Nucleus accumbens (tissue), 56 donors: ENCODE measurements at regions not wholly inside any gene's neighbourhood (a gene's known extent, or its start where the extent isn't known, plus 50 kb on each side); places are given as distances from the start of the nearest gene placed in this dataset.
"Not testable (repeated sequence)": the region's sequence is repeated elsewhere in the genome, so short reads cannot be mapped to it uniquely, and the experiment has no call there.

Source experiments
- DNase-seq, 56 donors: peaks; one replicate each; lab custom pipeline; 2025; lab: John Stamatoyannopoulos, UW

DNA sequence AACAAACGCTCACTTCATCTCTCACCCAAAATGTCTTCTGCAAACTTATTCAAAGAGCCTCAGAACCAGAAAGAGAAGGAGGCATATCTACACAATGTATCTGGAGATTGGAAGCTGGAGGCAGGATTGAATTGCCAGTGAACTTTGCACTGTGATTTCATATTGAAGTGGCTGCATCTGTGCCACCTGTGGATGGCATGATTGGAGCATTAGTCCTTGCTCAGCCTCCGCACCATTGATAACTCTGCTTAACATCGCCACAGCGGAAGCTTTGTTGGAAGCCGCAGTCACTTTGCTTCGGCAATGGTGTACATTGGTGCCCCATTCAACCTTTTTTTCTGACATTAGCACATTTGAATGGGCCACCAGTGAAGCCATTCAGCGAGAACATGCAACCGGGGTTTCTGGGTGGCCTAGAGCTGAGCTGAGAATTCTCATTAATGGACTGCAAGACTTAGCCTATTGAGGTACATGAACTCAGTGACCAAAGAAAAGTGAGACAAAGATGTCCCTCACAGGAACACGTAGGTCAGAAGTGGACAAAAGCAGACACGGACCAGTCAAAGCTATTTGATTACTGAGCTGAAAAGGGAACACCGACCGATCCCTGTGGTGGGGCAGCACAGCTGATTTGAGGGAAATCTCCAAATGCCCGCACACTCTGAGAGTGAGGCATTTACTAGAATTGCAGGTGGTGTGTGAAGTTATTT lies 130.4 kb downstream of the BRMS1L start:
- no peak for DNase-seq

- DNase-seq, result no peak
Measured at GRCh38 chr14:35952584-35952983, 126.4 kb downstream of the BRMS1L start.

- DNase-seq, result no peak
Measured at GRCh38 chr14:35949920-35950513, 123.9 kb downstream of the BRMS1L start.

GRCh38 chr14:35947983-35948382 lies 121.8 kb downstream of the BRMS1L start:
- DNase-seq, result not testable (repeated sequence)

GRCh38 chr14:35944847-35945246 lies 118.7 kb downstream of the BRMS1L start:
- DNase-seq, result no peak

DNA sequence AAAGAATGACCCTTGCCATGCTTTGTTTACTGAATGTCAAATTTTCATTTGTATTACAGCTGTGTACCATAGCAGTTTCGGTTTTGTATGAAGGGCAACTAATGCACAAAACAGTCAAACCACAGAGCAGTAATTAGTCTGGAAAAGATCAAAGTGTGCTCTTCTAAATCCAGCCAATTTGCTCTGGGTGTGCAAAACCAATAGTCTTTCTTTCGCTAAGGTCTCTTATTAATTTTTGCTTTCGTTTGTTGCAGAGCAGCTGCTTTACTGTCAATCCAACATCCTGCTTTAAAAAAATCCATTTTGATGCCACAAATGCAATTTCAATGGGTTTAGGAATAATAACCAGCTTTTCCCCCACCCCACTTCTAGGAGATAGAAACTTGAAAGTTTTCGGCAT lies 114.2 kb downstream of the BRMS1L start:
- DNase-seq, result no peak

GRCh38 chr14:35938770-35939169 lies 112.6 kb downstream of the BRMS1L start:
- no peak for DNase-seq

- DNase-seq, result no peak
Measured at GRCh38 chr14:35934499-35934898, 108.4 kb downstream of the BRMS1L start.

- no peak for DNase-seq
Measured at GRCh38 chr14:35932659-35933159, 106.6 kb downstream of the BRMS1L start.

- no peak for DNase-seq
Measured at GRCh38 chr14:35932136-35932535, 106.0 kb downstream of the BRMS1L start.

DNA sequence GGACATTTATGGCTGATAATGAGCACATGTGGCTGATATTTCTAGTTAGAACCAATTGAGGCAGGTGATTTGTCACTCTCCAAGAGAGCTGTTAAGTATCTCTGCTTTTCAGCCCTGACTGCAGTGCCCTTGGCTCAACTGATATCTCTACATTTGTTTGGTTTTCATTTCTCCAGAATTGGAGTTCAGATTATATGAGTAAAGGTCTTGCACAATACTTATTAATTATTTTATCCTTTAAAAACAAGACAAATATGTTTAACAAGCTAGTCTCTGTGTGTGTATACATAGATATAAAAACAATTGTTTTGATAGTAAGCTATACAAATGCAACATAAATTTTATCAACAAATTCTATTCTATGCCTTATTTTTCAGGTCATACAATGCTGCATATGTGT lies 105.2 kb downstream of the BRMS1L start:
- DNase-seq, result no peak

- DNase-seq, result no peak
Measured at GRCh38 chr14:35929186-35929585, 103.0 kb downstream of the BRMS1L start.

GRCh38 chr14:35927727-35928126 lies 101.6 kb downstream of the BRMS1L start:
- DNase-seq, result no peak

DNA sequence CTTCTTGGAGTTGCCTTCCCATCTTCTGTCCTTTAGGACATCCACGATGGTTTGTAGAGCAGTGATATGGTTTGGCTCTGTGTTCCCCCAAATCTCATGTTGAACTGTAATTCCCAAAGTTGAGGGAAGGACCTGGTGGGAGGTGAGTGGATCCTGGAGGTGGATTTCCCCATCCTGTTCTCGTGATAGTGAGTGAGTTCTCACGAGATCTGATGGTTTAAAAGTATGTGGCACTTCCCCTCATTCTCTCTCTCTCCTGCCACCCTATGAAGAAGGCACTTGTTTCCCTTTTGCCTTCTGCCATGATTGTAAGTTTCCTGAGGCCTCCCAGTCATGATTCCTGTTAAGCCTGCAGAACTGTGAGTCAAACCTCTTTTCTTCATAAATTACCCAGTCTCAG lies 99.2 kb downstream of the BRMS1L start:
- no peak for DNase-seq

- DNase-seq, result not testable (repeated sequence)
Measured at GRCh38 chr14:35922590-35922989, 96.5 kb downstream of the BRMS1L start.

DNA sequence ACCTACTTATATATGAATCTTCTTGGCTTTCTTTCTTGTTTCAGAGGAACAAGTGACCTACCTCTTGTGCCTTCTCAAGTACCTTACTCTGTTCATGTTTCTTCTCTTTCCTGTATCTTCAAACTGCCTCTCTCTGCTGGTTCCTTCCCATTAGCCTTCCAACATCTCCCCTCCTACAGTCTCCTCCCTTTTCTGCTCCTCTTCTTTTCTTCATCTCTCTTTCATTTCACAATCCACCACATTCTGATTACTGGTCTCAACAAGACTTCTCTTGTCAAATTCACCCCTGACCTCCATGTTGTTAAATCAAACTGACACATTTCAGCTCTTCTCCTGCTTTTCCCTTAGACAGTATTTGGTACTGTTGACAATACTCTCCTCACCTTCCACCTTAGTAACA lies 95.6 kb downstream of the BRMS1L start:
- no peak for DNase-seq
